ENCODE measurements at regions not wholly inside any gene's neighbourhood (a gene's known extent, or its start where the extent isn't known, plus 50 kb on each side); places are given as distances from the start of the nearest gene placed in this dataset.

- TF ChIP-seq CTCF (IDR thresholded peaks at IDR 0.05) = no peak
- no peak for TF ChIP-seq POLR2A (IDR thresholded peaks at IDR 0.05)
These were observed 86.9 kb upstream of the CLEC14A start for GRCh38 chr14:38342803-38343202.
